ENCODE measurements at regions not wholly inside any gene's neighbourhood (a gene's known extent, or its start where the extent isn't known, plus 50 kb on each side); places are given as distances from the start of the nearest gene placed in this dataset.

- Histone ChIP-seq H3K9me3 (no peaks in the 10 kb centered on the region), H3K27ac (no peak overlapping the region), H3K4me1 (peaks cover 0 to 12% of the 10 kb centered on the region in 2 donors), H3K4me3 (no peak overlapping the region), H3K36me3 (no peaks in the 10 kb centered on the region), H3K27me3 (no peaks in the 10 kb centered on the region)
- no peak for DNase-seq
- TF ChIP-seq, protein P1, sequence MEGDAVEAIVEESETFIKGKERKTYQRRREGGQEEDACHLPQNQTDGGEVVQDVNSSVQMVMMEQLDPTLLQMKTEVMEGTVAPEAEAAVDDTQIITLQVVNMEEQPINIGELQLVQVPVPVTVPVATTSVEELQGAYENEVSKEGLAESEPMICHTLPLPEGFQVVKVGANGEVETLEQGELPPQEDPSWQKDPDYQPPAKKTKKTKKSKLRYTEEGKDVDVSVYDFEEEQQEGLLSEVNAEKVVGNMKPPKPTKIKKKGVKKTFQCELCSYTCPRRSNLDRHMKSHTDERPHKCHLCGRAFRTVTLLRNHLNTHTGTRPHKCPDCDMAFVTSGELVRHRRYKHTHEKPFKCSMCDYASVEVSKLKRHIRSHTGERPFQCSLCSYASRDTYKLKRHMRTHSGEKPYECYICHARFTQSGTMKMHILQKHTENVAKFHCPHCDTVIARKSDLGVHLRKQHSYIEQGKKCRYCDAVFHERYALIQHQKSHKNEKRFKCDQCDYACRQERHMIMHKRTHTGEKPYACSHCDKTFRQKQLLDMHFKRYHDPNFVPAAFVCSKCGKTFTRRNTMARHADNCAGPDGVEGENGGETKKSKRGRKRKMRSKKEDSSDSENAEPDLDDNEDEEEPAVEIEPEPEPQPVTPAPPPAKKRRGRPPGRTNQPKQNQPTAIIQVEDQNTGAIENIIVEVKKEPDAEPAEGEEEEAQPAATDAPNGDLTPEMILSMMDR (IDR thresholded peaks at IDR 0.05 in 4 of 5, conservative IDR thresholded peaks at IDR 0.05 in 1 of 5), result no peak
- no peak for TF ChIP-seq POLR2A (IDR thresholded peaks at IDR 0.05)
- intact Hi-C loops (cut with DNase I; ENCODE audit: low total_unique reads), result no loop called here
- in situ Hi-C loops (cut with MboI; ENCODE audit: low sequenced_read_pairs in 4 of 4), result loop anchor here in 1 of 4 donors (25.0 kb wide), 1 partner anchor 1008 kb away; no protein-coding TSS in a partner anchor
- ATAC-seq, result no peak
Measured at GRCh38 chr15:87620393-87620792, 636.1 kb downstream of the NTRK3 start.

- peak; percentile 39 to 45 for ATAC-seq
- Histone ChIP-seq H3K9me3 (no peaks in the 10 kb centered on the region), H3K4me1 (peaks cover 0 to 12% of the 10 kb centered on the region in 2 donors), H3K27ac (peak overlapping the region in 3 of 4 donors; percentile 2 to 47 (median 41)), H3K36me3 (no peaks in the 10 kb centered on the region), H3K27me3 (no peaks in the 10 kb centered on the region), H3K4me3 (no peak overlapping the region)
- TF ChIP-seq, protein P1 (IDR thresholded peaks at IDR 0.05 in 4 of 5, conservative IDR thresholded peaks at IDR 0.05 in 1 of 5), result no peak
- TF ChIP-seq POLR2A (IDR thresholded peaks at IDR 0.05), result no peak
- intact Hi-C loops (cut with DNase I; ENCODE audit: low total_unique reads) (no loop called here), in situ Hi-C loops (cut with MboI; ENCODE audit: low sequenced_read_pairs in 4 of 4) (loop anchor here in 1 of 4 donors (25.0 kb wide), 1 partner anchor 1007 kb away; no protein-coding TSS in a partner anchor)
- no peak for DNase-seq
Measured at GRCh38 chr15:87619161-87619960, 637.2 kb downstream of the NTRK3 start.

DNA sequence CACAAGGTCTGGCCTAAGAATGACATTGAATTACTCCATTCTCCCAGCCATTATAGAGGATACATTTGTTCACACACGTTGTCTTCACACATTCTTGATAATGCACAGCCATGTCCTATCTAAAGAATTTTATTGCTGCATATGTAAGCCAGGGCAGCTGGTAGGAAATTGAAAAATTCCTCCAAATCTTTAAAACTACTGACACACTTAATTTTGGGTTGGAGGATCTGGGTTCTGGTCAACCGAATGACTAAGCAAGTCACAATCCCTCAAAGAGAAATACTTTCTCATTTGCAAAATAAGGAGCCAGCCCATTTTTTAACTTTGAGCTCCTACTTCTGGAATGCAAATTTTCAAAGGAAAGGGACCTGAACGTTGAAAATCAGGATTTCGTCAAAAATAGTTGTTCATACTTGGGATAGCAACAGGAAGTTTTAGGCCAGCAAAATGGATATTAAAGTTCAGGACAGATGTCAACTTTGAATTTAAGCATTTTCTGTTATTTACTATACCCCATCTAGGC is 638.3 kb downstream of the NTRK3 start:
- Histone ChIP-seq H3K9me3 (no peaks in the 10 kb centered on the region), H3K4me1 (peaks cover 0 to 12% of the 10 kb centered on the region in 2 donors), H3K27me3 (no peaks in the 10 kb centered on the region), H3K4me3 (no peak overlapping the region), H3K27ac (peak overlapping the region in 2 of 4 donors; percentile 24 to 48), H3K36me3 (no peaks in the 10 kb centered on the region)
- TF ChIP-seq POLR2A (IDR thresholded peaks at IDR 0.05), result no peak
- TF ChIP-seq, protein P1 (IDR thresholded peaks at IDR 0.05 in 4 of 5, conservative IDR thresholded peaks at IDR 0.05 in 1 of 5), result no peak
- ATAC-seq (no peak), DNase-seq (no peak)
- in situ Hi-C loops (cut with MboI; ENCODE audit: low sequenced_read_pairs in 4 of 4) (loop anchor here in 1 of 4 donors (25.0 kb wide), 1 partner anchor 1006 kb away; no protein-coding TSS in a partner anchor), intact Hi-C loops (cut with DNase I; ENCODE audit: low total_unique reads) (no loop called here)

DNA sequence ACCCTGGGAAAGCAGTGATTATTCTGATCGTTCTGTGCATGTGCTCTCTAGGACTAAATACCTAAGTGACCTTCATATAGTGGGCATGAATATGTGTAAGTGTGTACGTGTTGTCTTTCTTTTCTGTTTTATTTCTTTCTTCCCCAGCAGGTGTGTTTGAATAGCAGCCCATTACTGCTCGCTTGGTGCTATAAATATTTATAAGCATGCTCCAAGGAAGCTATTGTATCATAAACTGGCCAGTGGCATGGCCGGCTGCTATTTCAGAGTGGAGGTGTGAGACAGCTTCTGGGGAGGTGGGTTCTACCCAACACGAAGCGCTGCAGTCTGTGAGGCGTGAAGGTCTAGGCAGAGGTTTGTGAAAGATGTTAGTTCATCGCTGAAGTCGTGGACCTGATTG is 641.8 kb downstream of the NTRK3 start:
- in situ Hi-C loops (cut with MboI; ENCODE audit: low sequenced_read_pairs in 4 of 4), result loop anchor here in 1 of 4 donors (25.0 kb wide), 1 partner anchor 1002 kb away; no protein-coding TSS in a partner anchor
- no peak overlapping the region for H3K27ac ChIP-seq
- no peak for TF ChIP-seq POLR2A (IDR thresholded peaks at IDR 0.05)
- TF ChIP-seq, protein P1 (IDR thresholded peaks at IDR 0.05 in 4 of 5, conservative IDR thresholded peaks at IDR 0.05 in 1 of 5), result no peak
- no peak for DNase-seq
- H3K27me3 ChIP-seq, result no peaks in the 10 kb centered on the region
- no peak for ATAC-seq
- peaks cover 0 to 12% of the 10 kb centered on the region in 2 donors for H3K4me1 ChIP-seq
- H3K36me3 ChIP-seq, result no peaks in the 10 kb centered on the region
- intact Hi-C loops (cut with DNase I; ENCODE audit: low total_unique reads), result no loop called here
- H3K9me3 ChIP-seq, result no peaks in the 10 kb centered on the region
- no peak overlapping the region for H3K4me3 ChIP-seq
